ENCODE measurements at regions not wholly inside any gene's neighbourhood (a gene's known extent, or its start where the extent isn't known, plus 50 kb on each side); places are given as distances from the start of the nearest gene placed in this dataset.

- TF ChIP-seq CTCF (IDR thresholded peaks at IDR 0.05 in 4 of 5, conservative IDR thresholded peaks at IDR 0.05 in 1 of 5) (no peak), POLR2A (IDR thresholded peaks at IDR 0.05) (no peak)
These were observed 809.5 kb upstream of the SLITRK6 start for GRCh38 chr13:86608701-86609100.

Measured in gastrocnemius medialis (tissue), 4 donors.